Lung (tissue), 12 donors: ENCODE measurements at regions not wholly inside any gene's neighbourhood (a gene's known extent, or its start where the extent isn't known, plus 50 kb on each side); places are given as distances from the start of the nearest gene placed in this dataset. TPM values are rescaled to one million over a fixed set of nuclear protein-coding genes. Genes with fewer than 3 reads are reported as not detected.

Experiments
- ATAC-seq: fragments of 200-7000 bp; cut with Tn5 transposase; one replicate; pipeline ENCODE4 v1.9.1; 2020; ENCODE audit warnings: moderate number of reproducible peaks; ENCODE audit not compliant: insufficient read depth, low FRiP score
- DNase-seq, 3 donors: peaks; one replicate each; pipeline ENCODE4 v3.0.0-alpha.2; 2013 to 2017
- H3K27ac ChIP-seq, 2 donors: one replicate each; pipeline ENCODE4 v1.5.1; 2013; ENCODE audit warnings: mild to moderate bottlenecking in 2 of 2, moderate library complexity in 2 of 2, control low read depth in 1 of 2, inconsistent platforms in 1 of 2, low read depth in 1 of 2, low read length in 1 of 2
- H3K27me3 ChIP-seq, 3 donors: one replicate each; pipeline ENCODE4 v1.5.1; 2013; ENCODE audit warnings: low read length in 2 of 3; ENCODE audit not compliant: control insufficient read depth in 3 of 3, insufficient read depth in 3 of 3
- H3K36me3 ChIP-seq, 4 donors: one replicate each; pipeline ENCODE4 v1.5.1; 2013; ENCODE audit warnings: low read length in 4 of 4, mild to moderate bottlenecking in 1 of 4, moderate library complexity in 1 of 4; ENCODE audit not compliant: control insufficient read depth in 4 of 4, insufficient read depth in 4 of 4
- H3K4me1 ChIP-seq, 5 donors: one replicate each; pipeline ENCODE4 v1.5.1; 2013; ENCODE audit warnings: low read length in 5 of 5, mild to moderate bottlenecking in 2 of 5, moderate library complexity in 1 of 5; ENCODE audit not compliant: control insufficient read depth in 5 of 5, insufficient read depth in 5 of 5
- H3K4me3 ChIP-seq: one replicate; pipeline ENCODE4 v1.5.1; 2013; ENCODE audit warnings: mild to moderate bottlenecking, control low read depth, moderate library complexity
- H3K9ac ChIP-seq, 2 donors: one replicate each; pipeline ENCODE4 v1.5.1; 2013; ENCODE audit warnings: low read length in 2 of 2, control low read depth in 1 of 2; ENCODE audit not compliant: insufficient read depth in 1 of 2
- H3K9me3 ChIP-seq, 4 donors: one replicate each; pipeline ENCODE4 v1.5.1; 2013; ENCODE audit warnings: low read length in 3 of 4, mild to moderate bottlenecking in 1 of 4, moderate library complexity in 1 of 4; ENCODE audit not compliant: control insufficient read depth in 4 of 4, insufficient read depth in 3 of 4
- CTCF ChIP-seq: IDR thresholded peaks from 2 replicates; pipeline ENCODE4 v1.5.1; 2012; ENCODE audit warnings: mild to moderate bottlenecking; ENCODE audit errors: control extremely low read depth, extremely low read depth
- WGBS, 2 donors: extraction: QIAGEN DNeasy Blood & Tissue Kit; methylation state at CpG; one replicate each; pipeline ENCODE4 v1.1.7; 2013; 5-methylcytosine and 5-hydroxymethylcytosine counted together
- small RNA-seq: library from RNA; depleted of rRNA; stranded (forward); fragments of <200 nt; gene quantifications from one replicate; pipeline ENCODE3, GENCODE V24; 2014; ENCODE audit warnings: low replicate concordance
- donor health status: control.
- donor health status: control.
- donor health status: Bipolar disorder and iron deficiency.
- donor health status: healthy.
- donor health status: DM: yes; HTN: yes; CAD: no.

- H3K4me3 ChIP-seq: no peak overlapping the region
- no peak for TF ChIP-seq CTCF
- no peak for DNase-seq
- no peaks in the 10 kb centered on the region for H3K4me1 ChIP-seq
- H3K36me3 ChIP-seq: no peaks in the 10 kb centered on the region
- WGBS, 2 donors: 97% methylated on average over 2 of the region's 2 CpGs
- no peak for ATAC-seq
- H3K9me3 ChIP-seq: peaks cover 0 to 2% (median 0%) of the 10 kb centered on the region in 4 donors
- H3K27me3 ChIP-seq: no peaks in the 10 kb centered on the region
- H3K9ac ChIP-seq: no peak overlapping the region
- no peak overlapping the region for H3K27ac ChIP-seq
Measured at GRCh38 chr9:32326146-32326545, 58.3 kb upstream of the ACO1 start.

GRCh38 chr9:32331240-32331639, 53.2 kb upstream of the ACO1 start:
- H3K9me3 ChIP-seq: peaks cover 0 to 2% (median 0%) of the 10 kb centered on the region in 4 donors
- H3K27me3 ChIP-seq: no peaks in the 10 kb centered on the region
- no peak for TF ChIP-seq CTCF
- DNase-seq: no peak
- no peak overlapping the region for H3K9ac ChIP-seq
- H3K27ac ChIP-seq: no peak overlapping the region
- no peak for ATAC-seq
- H3K4me3 ChIP-seq: no peak overlapping the region
- H3K4me1 ChIP-seq: no peaks in the 10 kb centered on the region
- WGBS, 2 donors: 65 to 86% methylated on average over 4 of the region's 4 CpGs
- no peaks in the 10 kb centered on the region for H3K36me3 ChIP-seq

- Histone ChIP-seq H3K27me3 (no peaks in the 10 kb centered on the region), H3K27ac (no peak overlapping the region), H3K36me3 (no peaks in the 10 kb centered on the region), H3K9me3 (no peaks in the 10 kb centered on the region), H3K9ac (no peak overlapping the region), H3K4me3 (no peak overlapping the region), H3K4me1 (no peaks in the 10 kb centered on the region)
- WGBS, 2 donors: 90% methylated on average over 7 of the region's 7 CpGs
- DNase-seq (no peak), ATAC-seq (no peak)
- no peak for TF ChIP-seq CTCF
Measured at GRCh38 chr9:32334112-32334511, 50.3 kb upstream of the ACO1 start.

Small RNA genes in the stretch of these regions (small RNA-seq; reads per million reads assigned to genes)
- gene MIR873 (0.25 reads per million, percentile 23 among the genes with 10 or more reads in this experiment), gene MIR876 (not detected), gene RNA5SP281 (not detected)
